Smooth muscle cell (in vitro differentiated cells): ENCODE measurements at regions not wholly inside any gene's neighbourhood (a gene's known extent, or its start where the extent isn't known, plus 50 kb on each side); places are given as distances from the start of the nearest gene placed in this dataset.

Experiments
- DNase-seq: peaks from one replicate; lab custom pipeline; 2025; ENCODE audit not compliant: unreplicated experiment; lab: John Stamatoyannopoulos, UW
- H2AFZ ChIP-seq: fragments of 200-600 bp; sonication (generic); 2 replicates; pipeline ENCODE4 v1.6.0; 2016; ENCODE audit warnings: antibody characterized with exemption, low read depth, mild to moderate bottlenecking
- H3F3A ChIP-seq: fragments of 200-600 bp; sonication (generic); 2 replicates; pipeline ENCODE4 v1.6.0; 2017; ENCODE audit warnings: antibody characterized with exemption, low read depth
- H3K27ac ChIP-seq: fragments of 200-600 bp; sonication (generic); 2 replicates; pipeline ENCODE4 v1.5.1; 2016; ENCODE audit warnings: low read depth, mild to moderate bottlenecking
- H3K27me3 ChIP-seq: fragments of 200-600 bp; sonication (generic); 2 replicates; pipeline ENCODE4 v1.6.1; 2016; ENCODE audit warnings: low read depth, mild to moderate bottlenecking
- H3K36me3 ChIP-seq: fragments of 200-600 bp; sonication (generic); 2 replicates; pipeline ENCODE4 v1.5.1; 2016; ENCODE audit warnings: low read depth
- H3K4me1 ChIP-seq: fragments of 200-600 bp; sonication (generic); 2 replicates; pipeline ENCODE4 v1.5.1; 2016; ENCODE audit warnings: low read depth
- H3K4me2 ChIP-seq: fragments of 200-600 bp; sonication (generic); 2 replicates; pipeline ENCODE4 v1.6.0; 2016; ENCODE audit warnings: mild to moderate bottlenecking
- H3K4me3 ChIP-seq: fragments of 200-600 bp; sonication (generic); 2 replicates; pipeline ENCODE4 v1.5.1; 2016; ENCODE audit warnings: mild to moderate bottlenecking
- H3K79me2 ChIP-seq: fragments of 200-600 bp; sonication (generic); 2 replicates; pipeline ENCODE4 v1.6.0; 2016; ENCODE audit warnings: low read depth, mild to moderate bottlenecking
- H3K9ac ChIP-seq: fragments of 200-600 bp; sonication (generic); 2 replicates; pipeline ENCODE4 v1.6.0; 2016; ENCODE audit warnings: low read depth
- H3K9me3 ChIP-seq: fragments of 200-600 bp; sonication (generic); replicated peaks from 2 replicates; pipeline ENCODE4 v1.5.1; 2016; ENCODE audit warnings: low read depth
- H4K20me1 ChIP-seq: fragments of 200-600 bp; sonication (generic); 2 replicates; pipeline ENCODE4 v1.6.0; 2016; ENCODE audit warnings: low read depth
- WGBS: methylation state at CpG from one replicate; pipeline ENCODE4 v1.1.7; 2016; ENCODE audit warnings: low lambda C conversion rate; 5-methylcytosine and 5-hydroxymethylcytosine counted together
- TF ChIP-seq, protein P1 (sequence below): fragments of 200-600 bp; sonication (generic); IDR thresholded peaks from 2 replicates; pipeline ENCODE4 v1.5.1; 2017; ENCODE audit warnings: borderline replicate concordance, mild to moderate bottlenecking, antibody characterized with exemption; ENCODE audit not compliant: insufficient read depth, poor library complexity, severe bottlenecking

DNA sequence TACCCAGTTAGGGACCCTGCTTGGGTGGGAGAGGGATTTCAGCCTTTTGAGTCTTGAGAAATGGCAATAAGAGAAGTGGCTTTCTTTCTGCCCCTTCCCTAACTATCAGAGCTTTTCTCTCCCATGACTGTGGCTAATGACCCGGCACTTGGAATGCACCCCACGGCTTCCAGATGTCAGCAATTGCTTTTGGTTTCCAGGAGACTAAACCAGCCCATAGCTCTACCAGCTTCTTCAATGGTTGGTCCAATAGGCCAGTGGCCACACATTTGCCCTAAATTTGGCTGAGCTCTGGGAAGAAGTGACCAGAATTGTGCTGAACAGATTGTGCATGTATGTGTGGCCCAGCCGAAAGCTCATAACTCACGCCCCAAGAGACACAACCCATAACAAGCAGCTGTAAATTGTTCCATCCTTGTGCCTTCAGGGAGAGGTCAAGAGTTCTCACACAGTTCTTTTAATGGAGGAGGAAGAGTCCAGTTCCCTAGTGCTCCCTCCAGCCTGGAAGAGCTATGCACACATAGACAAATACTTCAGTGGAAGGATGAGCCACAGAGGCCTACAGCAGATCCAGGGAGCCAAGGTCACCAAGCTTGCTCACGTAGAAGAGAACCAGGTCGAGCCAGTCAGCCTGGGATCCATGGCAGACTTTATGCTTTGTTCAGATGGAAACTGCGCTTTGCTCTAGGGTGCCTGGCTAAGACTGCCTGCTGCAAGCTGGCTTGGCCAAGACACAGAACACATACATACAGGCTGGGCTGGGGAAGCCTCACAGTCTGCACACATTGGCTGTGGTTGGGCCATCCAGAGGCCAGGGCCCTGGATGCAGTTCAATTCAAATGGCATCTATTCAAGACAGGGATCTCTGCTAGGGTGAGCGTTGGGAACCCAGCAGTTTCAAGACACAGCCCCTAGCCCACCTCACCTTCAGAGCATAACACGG is 131.8 kb upstream of the HABP2 start:
- H3K27me3 ChIP-seq = peaks cover 3% of the 10 kb centered on the region
- H3F3A ChIP-seq = no peaks in the 10 kb centered on the region
- TF ChIP-seq, protein P1, sequence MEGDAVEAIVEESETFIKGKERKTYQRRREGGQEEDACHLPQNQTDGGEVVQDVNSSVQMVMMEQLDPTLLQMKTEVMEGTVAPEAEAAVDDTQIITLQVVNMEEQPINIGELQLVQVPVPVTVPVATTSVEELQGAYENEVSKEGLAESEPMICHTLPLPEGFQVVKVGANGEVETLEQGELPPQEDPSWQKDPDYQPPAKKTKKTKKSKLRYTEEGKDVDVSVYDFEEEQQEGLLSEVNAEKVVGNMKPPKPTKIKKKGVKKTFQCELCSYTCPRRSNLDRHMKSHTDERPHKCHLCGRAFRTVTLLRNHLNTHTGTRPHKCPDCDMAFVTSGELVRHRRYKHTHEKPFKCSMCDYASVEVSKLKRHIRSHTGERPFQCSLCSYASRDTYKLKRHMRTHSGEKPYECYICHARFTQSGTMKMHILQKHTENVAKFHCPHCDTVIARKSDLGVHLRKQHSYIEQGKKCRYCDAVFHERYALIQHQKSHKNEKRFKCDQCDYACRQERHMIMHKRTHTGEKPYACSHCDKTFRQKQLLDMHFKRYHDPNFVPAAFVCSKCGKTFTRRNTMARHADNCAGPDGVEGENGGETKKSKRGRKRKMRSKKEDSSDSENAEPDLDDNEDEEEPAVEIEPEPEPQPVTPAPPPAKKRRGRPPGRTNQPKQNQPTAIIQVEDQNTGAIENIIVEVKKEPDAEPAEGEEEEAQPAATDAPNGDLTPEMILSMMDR = no peak
- H4K20me1 ChIP-seq = no peaks in the 10 kb centered on the region
- no peak overlapping the region for H3K4me3 ChIP-seq
- no peak overlapping the region for H3K27ac ChIP-seq
- H3K9ac ChIP-seq = no peak overlapping the region
- H3K4me2 ChIP-seq = no peak overlapping the region
- no peaks in the 10 kb centered on the region for H3K36me3 ChIP-seq
- H2AFZ ChIP-seq = no peak overlapping the region
- no peak for DNase-seq
- H3K4me1 ChIP-seq = no peaks in the 10 kb centered on the region
- peaks cover 5% of the 10 kb centered on the region for H3K9me3 ChIP-seq
- 88% methylated on average over 9 of the region's 9 CpGs for WGBS
- no peaks in the 10 kb centered on the region for H3K79me2 ChIP-seq

- WGBS = 93% methylated on average over 2 of the region's 2 CpGs
- Histone ChIP-seq H3K9me3 (peaks cover 5% of the 10 kb centered on the region), H3K4me2 (no peak overlapping the region), H3K9ac (no peak overlapping the region), H3F3A (no peaks in the 10 kb centered on the region), H3K27ac (no peak overlapping the region), H3K36me3 (no peaks in the 10 kb centered on the region), H3K4me1 (no peaks in the 10 kb centered on the region), H2AFZ (no peak overlapping the region), H3K4me3 (no peak overlapping the region), H4K20me1 (no peaks in the 10 kb centered on the region), H3K79me2 (no peaks in the 10 kb centered on the region), H3K27me3 (peaks cover 4% of the 10 kb centered on the region)
- TF ChIP-seq, protein P1 = no peak
- DNase-seq = no peak
Observed at GRCh38 chr10:113422371-113422770, 130.5 kb upstream of the HABP2 start.

GRCh38 chr10:113423981-113424721 is 128.7 kb upstream of the HABP2 start:
- H3K36me3 ChIP-seq = no peaks in the 10 kb centered on the region
- H3K9me3 ChIP-seq = peaks cover 5% of the 10 kb centered on the region
- TF ChIP-seq, protein P1 = no peak
- H3K4me1 ChIP-seq = no peaks in the 10 kb centered on the region
- H2AFZ ChIP-seq = no peak overlapping the region
- H3K4me2 ChIP-seq = no peak overlapping the region
- 81% methylated on average over 14 of the region's 14 CpGs for WGBS
- DNase-seq = no peak
- no peak overlapping the region for H3K9ac ChIP-seq
- H3K4me3 ChIP-seq = no peak overlapping the region
- H3K79me2 ChIP-seq = no peaks in the 10 kb centered on the region
- no peaks in the 10 kb centered on the region for H3F3A ChIP-seq
- no peaks in the 10 kb centered on the region for H4K20me1 ChIP-seq
- peaks cover 22% of the 10 kb centered on the region for H3K27me3 ChIP-seq
- H3K27ac ChIP-seq = no peak overlapping the region
